HCT116 (cell line): ENCODE measurements at regions not wholly inside any gene's neighbourhood (a gene's known extent, or its start where the extent isn't known, plus 50 kb on each side); places are given as distances from the start of the nearest gene placed in this dataset.

Experiments
- ATAC-seq: fragments of 200-7000 bp; cut with Tn5 transposase; 2 replicates; pipeline ENCODE4 v1.9.1; 2020; ENCODE audit warnings: mild to moderate bottlenecking, moderate library complexity
- BruUV-seq: library from RNA; stranded (reverse); fragments of 400-500 nt; replicated peaks from 2 replicates; lab custom pipeline; 2021; lab: Mats Ljungman, UMichigan
- CTCF ChIA-PET: fragments of 300-600 bp; sonication (Branson Sonifier 250); formaldehyde crosslinking; loops from one replicate; lab custom pipeline; 2021; ENCODE audit warnings: antibody characterized with exemption; lab: Charles Lee
- POLR2A ChIA-PET: fragments of 300-600, 350-600 bp; sonication (Branson Sonifier 250); formaldehyde crosslinking; loops from one replicate; lab custom pipeline; 2021; ENCODE audit warnings: antibody characterized with exemption; lab: Charles Lee
- RAD21 ChIA-PET, 2 experiments: fragments of 300-600 bp; sonication (Branson Sonifier 250); formaldehyde crosslinking; loops; one replicate each; lab custom pipeline; 2023; ENCODE audit warnings: low total read pairs in 2 of 2; ENCODE audit not compliant: uncharacterized antibody in 2 of 2, unreplicated experiment in 2 of 2, low non-redundant PET in 1 of 2; lab: Charles Lee
- DNase-seq: peaks from one replicate; pipeline ENCODE4 v3.0.0-alpha.2; 2010; ENCODE audit warnings: low read depth, low spot score
- H2AFZ ChIP-seq: fragments of 200-600 bp; shearing (Covaris generic), sonication (generic); 2 replicates; pipeline ENCODE4 v1.6.1; 2017; ENCODE audit warnings: low read depth, mixed run types, mixed read lengths, antibody characterized with exemption, low read length; ENCODE audit not compliant: poor library complexity, severe bottlenecking
- H3K27ac ChIP-seq: 2 replicates; pipeline ENCODE4 v1.5.1; 2012; ENCODE audit warnings: low read depth, low read length
- H3K27me3 ChIP-seq: fragments of 200-600 bp; sonication (generic); 2 replicates; pipeline ENCODE4 v1.6.1; 2016; ENCODE audit warnings: mixed run types, low read length, mixed read lengths; ENCODE audit not compliant: insufficient read depth
- H3K36me3 ChIP-seq, 2 experiments: fragments of 200-500 bp in 1 of 2; fragments of 200-600 bp in 1 of 2; sonication (Bioruptor generic) in 1 of 2; sonication (generic) in 1 of 2; 2 replicates each; pipeline versions ENCODE4 v1.5.1 to v1.6.1; 2014 to 2016; ENCODE audit warnings: low read length in 2 of 2, inconsistent platforms in 1 of 2, mixed read lengths in 1 of 2, mixed run types in 1 of 2; ENCODE audit not compliant: insufficient read depth in 2 of 2, control insufficient read depth in 1 of 2
- H3K4me1 ChIP-seq, 2 experiments: fragments of 200-600 bp in 1 of 2; sonication (generic) in 1 of 2; 2 replicates each; pipeline versions ENCODE4 v1.5.1 to v1.6.1; 2012 to 2017; ENCODE audit warnings: low read length in 2 of 2, inconsistent platforms in 1 of 2, mild to moderate bottlenecking in 1 of 2, mixed read lengths in 1 of 2, mixed run types in 1 of 2, moderate library complexity in 1 of 2; ENCODE audit not compliant: insufficient read depth in 2 of 2, control insufficient read depth in 1 of 2
- H3K4me2 ChIP-seq: fragments of 200-600 bp; sonication (generic); 2 replicates; pipeline ENCODE4 v1.6.1; 2017; ENCODE audit warnings: mixed run types, low read length, mixed read lengths
- H3K4me3 ChIP-seq, 2 experiments: fragments of 200-600 bp in 1 of 2; sonication (generic) in 1 of 2; replicated peaks in 1 of 2; 2 replicates each; pipeline ENCODE4 v1.5.1; 2011 to 2016; ENCODE audit warnings: low read length in 2 of 2, control low read depth in 1 of 2, low read depth in 1 of 2, mild to moderate bottlenecking in 1 of 2, mixed read lengths in 1 of 2, mixed run types in 1 of 2
- H3K79me2 ChIP-seq: fragments of 200-600 bp; sonication (generic); 2 replicates; pipeline ENCODE4 v1.6.1; 2017; ENCODE audit warnings: mild to moderate bottlenecking, mixed run types, low read length, moderate library complexity, mixed read lengths; ENCODE audit not compliant: insufficient read depth
- H3K9ac ChIP-seq: fragments of 200-600 bp; sonication (generic); 2 replicates; pipeline ENCODE4 v1.6.1; 2016; ENCODE audit warnings: low read length, mixed read lengths
- H3K9me2 ChIP-seq: fragments of 200-600 bp; sonication (generic), shearing (Covaris generic); 2 replicates; pipeline ENCODE4 v1.6.1; 2017; ENCODE audit warnings: mixed run types, mild to moderate bottlenecking, moderate library complexity; ENCODE audit not compliant: insufficient read depth
- H3K9me3 ChIP-seq, 2 experiments: fragments of 200-500 bp in 1 of 2; fragments of 200-600 bp in 1 of 2; sonication (Bioruptor generic) in 1 of 2; sonication (generic) in 1 of 2; 2 replicates each; pipeline ENCODE4 v1.6.1; 2014 to 2017; ENCODE audit warnings: low read length in 2 of 2, mixed read lengths in 2 of 2, inconsistent platforms in 1 of 2, low read depth in 1 of 2, mild to moderate bottlenecking in 1 of 2, mixed run types in 1 of 2, moderate library complexity in 1 of 2; ENCODE audit not compliant: control insufficient read depth in 1 of 2, insufficient read depth in 1 of 2
- H4K20me1 ChIP-seq: fragments of 200-600 bp; sonication (generic), shearing (Covaris generic); 2 replicates; pipeline ENCODE4 v1.6.1; 2017; ENCODE audit warnings: mixed run types, mild to moderate bottlenecking, moderate library complexity; ENCODE audit not compliant: insufficient read depth
- CEBPB ChIP-seq: IDR thresholded peaks from 2 replicates; pipeline ENCODE4 v1.6.1; 2012; ENCODE audit warnings: low read depth
- ELF1 ChIP-seq: IDR thresholded peaks from 2 replicates; pipeline ENCODE4 v1.6.1; 2012; ENCODE audit warnings: low read depth, borderline replicate concordance
- EZH2phosphoT487 ChIP-seq: fragments of 200-600 bp; IDR thresholded peaks from 2 replicates; pipeline ENCODE4 v1.6.1; 2018; ENCODE audit warnings: antibody characterized with exemption, borderline replicate concordance
- FOSL1 ChIP-seq: IDR thresholded peaks from 2 replicates; pipeline ENCODE4 v1.6.1; 2012; ENCODE audit warnings: low read depth
- JUND ChIP-seq: IDR thresholded peaks from 2 replicates; pipeline ENCODE4 v1.6.1; 2012
- POLR2AphosphoS5 ChIP-seq: IDR thresholded peaks from 2 replicates; pipeline ENCODE4 v1.6.1; 2011; ENCODE audit warnings: mild to moderate bottlenecking, low read depth, low read length, moderate library complexity
- SIN3A ChIP-seq: IDR thresholded peaks from 2 replicates; pipeline ENCODE4 v1.6.1; 2012; ENCODE audit warnings: low read depth
- SP1 ChIP-seq: IDR thresholded peaks from 2 replicates; pipeline ENCODE4 v1.6.1; 2012; ENCODE audit warnings: low read depth
- SRF ChIP-seq: IDR thresholded peaks from 2 replicates; pipeline ENCODE4 v1.6.1; 2012; ENCODE audit warnings: low read depth
- TCF7L2 ChIP-seq: IDR thresholded peaks from 2 replicates; pipeline ENCODE4 v1.7.0; 2011; ENCODE audit warnings: borderline replicate concordance, inconsistent platforms; ENCODE audit not compliant: insufficient read depth, insufficient read length; ENCODE audit errors: extremely low read depth
- ZFX ChIP-seq: fragments of 450-650 bp; IDR thresholded peaks from 2 replicates; pipeline ENCODE4 v1.6.1; 2017
- ZNF274 ChIP-seq: fragments of 200-500 bp; sonication (Bioruptor generic); IDR thresholded peaks from 2 replicates; pipeline ENCODE4 v1.6.1; 2014; ENCODE audit warnings: mild to moderate bottlenecking, low read depth, low read length, inconsistent platforms
- intact Hi-C: fragments of 100-400 bp; cut with micrococcal nuclease; formaldehyde crosslinking; loops from 2 replicates; pipeline ENCODE4 v1.10.0; 2022
- TF ChIP-seq, protein P1 (sequence below): IDR thresholded peaks from 2 replicates; pipeline ENCODE4 v1.6.1; 2012
- TF ChIP-seq, protein P2 (sequence below): IDR thresholded peaks from 2 replicates; pipeline ENCODE4 v1.6.1; 2012
- TF ChIP-seq, protein P3 (sequence below): IDR thresholded peaks from 2 replicates; pipeline ENCODE4 v1.6.1; 2012; ENCODE audit warnings: low read depth
- TF ChIP-seq, protein P4 (sequence below), 3 experiments: fragments of 200-600 bp in 1 of 3; sonication (generic) in 1 of 3; IDR thresholded peaks in 2 of 3; conservative IDR thresholded peaks in 1 of 3; 2 replicates each; pipeline ENCODE4 v1.5.1; 2012 to 2017; ENCODE audit warnings: low read depth in 2 of 3, low read length in 2 of 3, antibody characterized with exemption in 1 of 3, borderline replicate concordance in 1 of 3, control low read depth in 1 of 3, mild to moderate bottlenecking in 1 of 3, mixed read lengths in 1 of 3, mixed run types in 1 of 3, moderate library complexity in 1 of 3; ENCODE audit not compliant: insufficient read depth in 1 of 3

DNA sequence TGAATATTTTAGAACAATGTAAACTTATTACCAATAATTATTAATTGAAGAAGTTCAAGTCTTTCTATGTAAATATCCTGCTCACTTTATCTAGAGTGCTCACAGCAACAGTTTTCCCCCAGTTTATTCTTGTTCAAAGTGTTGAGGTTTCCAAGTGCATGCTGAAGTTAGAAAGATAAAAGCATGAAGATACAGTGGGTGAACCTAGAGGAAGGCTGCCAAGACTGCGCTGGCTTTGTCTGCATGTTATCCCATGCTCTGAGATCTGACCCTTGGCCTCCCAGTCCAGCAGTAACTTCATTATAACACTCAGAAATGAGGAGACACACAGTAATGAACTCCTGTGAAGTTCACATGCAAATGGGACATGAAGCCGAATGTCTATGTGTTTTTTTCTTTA lies 76.0 kb upstream of the PIP5K1B start:
- ChIA-PET CTCF (no interaction called here), POLR2A (no interaction called here), RAD21 (no interaction called here)
- H3K36me3 ChIP-seq = no peaks in the 10 kb centered on the region
- no peak overlapping the region for H2AFZ ChIP-seq
- no peak overlapping the region for H3K9ac ChIP-seq
- H3K9me2 ChIP-seq = no peaks in the 10 kb centered on the region
- H3K79me2 ChIP-seq = no peaks in the 10 kb centered on the region
- H3K27ac ChIP-seq = no peak overlapping the region
- peaks cover 23% of the 10 kb centered on the region for H3K27me3 ChIP-seq
- DNase-seq (no peak), ATAC-seq (no peak)
- no peaks in the 10 kb centered on the region for H4K20me1 ChIP-seq
- no peak overlapping the region for H3K4me2 ChIP-seq
- TF ChIP-seq CEBPB (no peak), SP1 (no peak), TCF7L2 (no peak), SRF (no peak)
- TF ChIP-seq, protein P1, sequence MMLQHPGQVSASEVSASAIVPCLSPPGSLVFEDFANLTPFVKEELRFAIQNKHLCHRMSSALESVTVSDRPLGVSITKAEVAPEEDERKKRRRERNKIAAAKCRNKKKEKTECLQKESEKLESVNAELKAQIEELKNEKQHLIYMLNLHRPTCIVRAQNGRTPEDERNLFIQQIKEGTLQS = no peak
- no peaks in the 10 kb centered on the region for H3K9me3 ChIP-seq
- no peak overlapping the region for H3K4me3 ChIP-seq
- H3K4me1 ChIP-seq = no peaks in the 10 kb centered on the region
- intact Hi-C loops = no loop called here
- BruUV-seq = no TSS peak

DNA sequence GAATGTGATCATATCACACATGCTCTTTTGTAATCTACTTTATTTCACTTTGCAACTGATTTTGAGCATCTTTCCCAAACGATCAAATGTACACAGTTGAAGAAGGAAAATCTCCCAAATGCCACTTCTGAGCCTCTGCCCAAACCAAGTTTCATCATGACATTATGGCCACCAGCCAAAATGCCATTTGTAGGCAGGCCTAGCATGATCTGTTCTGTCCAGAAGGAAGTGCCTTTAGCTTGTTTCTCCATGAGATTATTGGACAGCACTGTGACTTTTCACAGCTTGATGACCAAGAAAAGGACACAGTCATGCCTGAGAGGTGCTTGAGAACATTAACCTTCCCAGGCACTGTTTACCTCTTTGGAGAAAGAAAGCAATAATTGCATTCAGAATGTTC lies 73.2 kb upstream of the PIP5K1B start:
- intact Hi-C loops = no loop called here
- Histone ChIP-seq H3K9me3 (no peaks in the 10 kb centered on the region), H3K27me3 (peaks cover 26% of the 10 kb centered on the region), H2AFZ (no peak overlapping the region), H3K9ac (no peak overlapping the region), H4K20me1 (no peaks in the 10 kb centered on the region), H3K4me2 (no peak overlapping the region), H3K79me2 (no peaks in the 10 kb centered on the region), H3K27ac (no peak overlapping the region), H3K4me1 (no peaks in the 10 kb centered on the region), H3K4me3 (no peak overlapping the region), H3K36me3 (no peaks in the 10 kb centered on the region), H3K9me2 (no peaks in the 10 kb centered on the region)
- ATAC-seq = no peak
- no TSS peak for BruUV-seq
- CTCF ChIA-PET = no interaction called here
- no peak for DNase-seq
- RAD21 ChIA-PET = no interaction called here
- POLR2A ChIA-PET = no interaction called here
- TF ChIP-seq, protein P2, sequence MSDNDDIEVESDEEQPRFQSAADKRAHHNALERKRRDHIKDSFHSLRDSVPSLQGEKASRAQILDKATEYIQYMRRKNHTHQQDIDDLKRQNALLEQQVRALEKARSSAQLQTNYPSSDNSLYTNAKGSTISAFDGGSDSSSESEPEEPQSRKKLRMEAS = no peak
- no peak for TF ChIP-seq SRF
- TF ChIP-seq ZFX = no peak
- TF ChIP-seq SP1 = no peak
- no peak for TF ChIP-seq TCF7L2
- no peak for TF ChIP-seq FOSL1
- TF ChIP-seq POLR2AphosphoS5 = no peak
- no peak for TF ChIP-seq ELF1
- TF ChIP-seq, protein P3, sequence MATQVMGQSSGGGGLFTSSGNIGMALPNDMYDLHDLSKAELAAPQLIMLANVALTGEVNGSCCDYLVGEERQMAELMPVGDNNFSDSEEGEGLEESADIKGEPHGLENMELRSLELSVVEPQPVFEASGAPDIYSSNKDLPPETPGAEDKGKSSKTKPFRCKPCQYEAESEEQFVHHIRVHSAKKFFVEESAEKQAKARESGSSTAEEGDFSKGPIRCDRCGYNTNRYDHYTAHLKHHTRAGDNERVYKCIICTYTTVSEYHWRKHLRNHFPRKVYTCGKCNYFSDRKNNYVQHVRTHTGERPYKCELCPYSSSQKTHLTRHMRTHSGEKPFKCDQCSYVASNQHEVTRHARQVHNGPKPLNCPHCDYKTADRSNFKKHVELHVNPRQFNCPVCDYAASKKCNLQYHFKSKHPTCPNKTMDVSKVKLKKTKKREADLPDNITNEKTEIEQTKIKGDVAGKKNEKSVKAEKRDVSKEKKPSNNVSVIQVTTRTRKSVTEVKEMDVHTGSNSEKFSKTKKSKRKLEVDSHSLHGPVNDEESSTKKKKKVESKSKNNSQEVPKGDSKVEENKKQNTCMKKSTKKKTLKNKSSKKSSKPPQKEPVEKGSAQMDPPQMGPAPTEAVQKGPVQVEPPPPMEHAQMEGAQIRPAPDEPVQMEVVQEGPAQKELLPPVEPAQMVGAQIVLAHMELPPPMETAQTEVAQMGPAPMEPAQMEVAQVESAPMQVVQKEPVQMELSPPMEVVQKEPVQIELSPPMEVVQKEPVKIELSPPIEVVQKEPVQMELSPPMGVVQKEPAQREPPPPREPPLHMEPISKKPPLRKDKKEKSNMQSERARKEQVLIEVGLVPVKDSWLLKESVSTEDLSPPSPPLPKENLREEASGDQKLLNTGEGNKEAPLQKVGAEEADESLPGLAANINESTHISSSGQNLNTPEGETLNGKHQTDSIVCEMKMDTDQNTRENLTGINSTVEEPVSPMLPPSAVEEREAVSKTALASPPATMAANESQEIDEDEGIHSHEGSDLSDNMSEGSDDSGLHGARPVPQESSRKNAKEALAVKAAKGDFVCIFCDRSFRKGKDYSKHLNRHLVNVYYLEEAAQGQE = no peak
- TF ChIP-seq, protein P4, sequence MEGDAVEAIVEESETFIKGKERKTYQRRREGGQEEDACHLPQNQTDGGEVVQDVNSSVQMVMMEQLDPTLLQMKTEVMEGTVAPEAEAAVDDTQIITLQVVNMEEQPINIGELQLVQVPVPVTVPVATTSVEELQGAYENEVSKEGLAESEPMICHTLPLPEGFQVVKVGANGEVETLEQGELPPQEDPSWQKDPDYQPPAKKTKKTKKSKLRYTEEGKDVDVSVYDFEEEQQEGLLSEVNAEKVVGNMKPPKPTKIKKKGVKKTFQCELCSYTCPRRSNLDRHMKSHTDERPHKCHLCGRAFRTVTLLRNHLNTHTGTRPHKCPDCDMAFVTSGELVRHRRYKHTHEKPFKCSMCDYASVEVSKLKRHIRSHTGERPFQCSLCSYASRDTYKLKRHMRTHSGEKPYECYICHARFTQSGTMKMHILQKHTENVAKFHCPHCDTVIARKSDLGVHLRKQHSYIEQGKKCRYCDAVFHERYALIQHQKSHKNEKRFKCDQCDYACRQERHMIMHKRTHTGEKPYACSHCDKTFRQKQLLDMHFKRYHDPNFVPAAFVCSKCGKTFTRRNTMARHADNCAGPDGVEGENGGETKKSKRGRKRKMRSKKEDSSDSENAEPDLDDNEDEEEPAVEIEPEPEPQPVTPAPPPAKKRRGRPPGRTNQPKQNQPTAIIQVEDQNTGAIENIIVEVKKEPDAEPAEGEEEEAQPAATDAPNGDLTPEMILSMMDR (IDR thresholded peaks at IDR 0.05 in 2 of 3, conservative IDR thresholded peaks at IDR 0.05 in 1 of 3; ENCODE audit: borderline replicate concordance in 1 of 3, insufficient read depth in 1 of 3, low read depth in 2 of 3, low read length in 2 of 3) = no peak
- TF ChIP-seq JUND = no peak
- TF ChIP-seq SIN3A = no peak
- no peak for TF ChIP-seq EZH2phosphoT487
- TF ChIP-seq, protein P1 = no peak
- TF ChIP-seq ZNF274 = no peak
